DOHH2 (cell line): ENCODE measurements at regions not wholly inside any gene's neighbourhood (a gene's known extent, or its start where the extent isn't known, plus 50 kb on each side); places are given as distances from the start of the nearest gene placed in this dataset.

Source experiments
- EZH2phosphoT487 ChIP-seq: fragments of 200-600 bp; sonication (generic); IDR thresholded peaks from 2 replicates; pipeline ENCODE4 v1.6.1; 2017; ENCODE audit warnings: borderline replicate concordance, mild to moderate bottlenecking, antibody characterized with exemption, low read length, moderate library complexity, mixed read lengths
- TF ChIP-seq, protein P1 (sequence below): fragments of 200-600 bp; sonication (generic); IDR thresholded peaks from one replicate; pipeline ENCODE4 v1.5.1; 2014; ENCODE audit warnings: antibody characterized with exemption, mild to moderate bottlenecking, low read depth, low read length; ENCODE audit not compliant: poor library complexity, severe bottlenecking

DNA sequence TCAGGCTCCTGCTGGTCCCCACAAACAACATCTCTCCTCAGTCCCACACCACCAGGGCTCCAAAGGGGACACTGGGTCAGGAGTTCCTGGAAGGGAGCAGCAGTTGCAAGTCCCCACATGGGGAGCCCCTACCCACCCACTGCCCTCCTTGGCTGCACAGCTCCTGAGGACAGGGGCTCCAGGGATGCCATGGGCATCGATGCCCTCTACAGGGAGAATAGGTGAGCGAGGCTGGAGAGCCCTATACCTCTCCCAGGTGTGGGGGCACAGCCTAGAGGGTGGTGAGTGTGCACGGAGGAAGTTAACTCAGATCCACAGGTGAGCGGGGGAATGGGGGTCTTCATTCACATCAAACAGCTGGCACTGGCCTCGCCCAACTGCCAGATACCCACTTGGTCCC lies 141.2 kb upstream of the LINGO1 start:
- TF ChIP-seq, protein P1, sequence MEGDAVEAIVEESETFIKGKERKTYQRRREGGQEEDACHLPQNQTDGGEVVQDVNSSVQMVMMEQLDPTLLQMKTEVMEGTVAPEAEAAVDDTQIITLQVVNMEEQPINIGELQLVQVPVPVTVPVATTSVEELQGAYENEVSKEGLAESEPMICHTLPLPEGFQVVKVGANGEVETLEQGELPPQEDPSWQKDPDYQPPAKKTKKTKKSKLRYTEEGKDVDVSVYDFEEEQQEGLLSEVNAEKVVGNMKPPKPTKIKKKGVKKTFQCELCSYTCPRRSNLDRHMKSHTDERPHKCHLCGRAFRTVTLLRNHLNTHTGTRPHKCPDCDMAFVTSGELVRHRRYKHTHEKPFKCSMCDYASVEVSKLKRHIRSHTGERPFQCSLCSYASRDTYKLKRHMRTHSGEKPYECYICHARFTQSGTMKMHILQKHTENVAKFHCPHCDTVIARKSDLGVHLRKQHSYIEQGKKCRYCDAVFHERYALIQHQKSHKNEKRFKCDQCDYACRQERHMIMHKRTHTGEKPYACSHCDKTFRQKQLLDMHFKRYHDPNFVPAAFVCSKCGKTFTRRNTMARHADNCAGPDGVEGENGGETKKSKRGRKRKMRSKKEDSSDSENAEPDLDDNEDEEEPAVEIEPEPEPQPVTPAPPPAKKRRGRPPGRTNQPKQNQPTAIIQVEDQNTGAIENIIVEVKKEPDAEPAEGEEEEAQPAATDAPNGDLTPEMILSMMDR = no peak
- TF ChIP-seq EZH2phosphoT487 = no peak
